ENCODE measurements at regions not wholly inside any gene's neighbourhood (a gene's known extent, or its start where the extent isn't known, plus 50 kb on each side); places are given as distances from the start of the nearest gene placed in this dataset.

DNA sequence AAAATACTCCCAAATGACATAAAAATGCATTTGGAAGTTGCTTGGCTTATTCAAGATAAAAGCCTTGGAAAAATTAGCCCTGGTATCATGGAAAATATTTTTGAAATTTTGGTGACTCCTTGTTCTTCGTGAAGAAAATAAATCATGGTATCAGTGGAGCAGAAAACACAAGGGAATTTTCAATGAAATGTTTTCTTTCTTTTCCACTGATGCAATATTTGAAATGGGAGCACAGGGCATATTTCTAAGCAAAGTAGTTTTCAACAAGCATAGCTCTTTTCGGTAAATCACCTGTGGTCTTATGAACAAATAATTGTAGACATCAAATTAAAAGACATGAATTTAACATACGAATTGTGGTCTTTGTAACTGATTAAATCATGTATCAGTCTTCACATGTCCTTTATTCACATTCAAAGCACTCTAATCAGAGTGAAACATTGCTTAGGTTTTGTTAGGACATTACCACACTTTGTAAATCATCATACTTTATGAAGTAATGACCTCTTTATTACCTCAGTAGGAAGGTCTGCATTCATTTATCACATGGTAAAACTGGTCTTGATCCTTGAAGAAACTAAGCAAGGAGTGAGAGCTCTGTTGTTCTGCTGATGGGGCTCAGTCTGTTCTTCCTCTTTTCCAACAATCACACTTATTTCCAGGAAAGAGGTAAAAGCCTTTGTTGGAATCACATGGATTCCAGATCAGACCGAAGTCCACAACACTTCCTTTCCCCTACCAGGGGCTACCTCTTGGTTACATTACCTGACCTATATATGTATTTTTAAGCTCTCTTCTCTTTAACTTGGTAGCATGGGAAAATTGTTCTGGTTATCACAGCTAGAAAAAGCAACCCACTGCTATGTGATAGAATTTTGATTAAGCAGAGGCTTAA, 413.5 kb upstream of the THBS1 start:
- DNase-seq, result no peak

DNA sequence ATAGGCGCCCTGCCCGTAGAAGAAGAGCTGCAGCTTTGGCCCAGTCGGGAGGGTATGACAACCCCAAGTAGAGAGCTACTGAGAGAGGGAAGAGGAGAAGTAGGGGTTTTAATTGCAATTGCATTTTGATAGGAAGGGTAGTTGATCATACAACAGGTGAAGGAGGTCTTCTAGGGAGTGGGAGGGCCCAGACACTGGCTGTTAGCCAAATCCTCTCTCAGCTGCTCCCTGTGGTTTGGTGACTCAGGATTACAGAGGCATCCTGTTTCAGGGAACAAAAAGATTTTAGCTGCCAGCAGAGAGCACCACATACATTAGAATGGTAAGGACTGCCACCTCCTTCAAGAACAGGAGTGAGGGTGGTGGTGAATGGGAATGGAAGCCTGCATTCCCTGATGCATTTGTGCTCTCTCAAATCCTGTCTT, 408.9 kb upstream of the THBS1 start:
- peak; percentile 91 for DNase-seq

DNA sequence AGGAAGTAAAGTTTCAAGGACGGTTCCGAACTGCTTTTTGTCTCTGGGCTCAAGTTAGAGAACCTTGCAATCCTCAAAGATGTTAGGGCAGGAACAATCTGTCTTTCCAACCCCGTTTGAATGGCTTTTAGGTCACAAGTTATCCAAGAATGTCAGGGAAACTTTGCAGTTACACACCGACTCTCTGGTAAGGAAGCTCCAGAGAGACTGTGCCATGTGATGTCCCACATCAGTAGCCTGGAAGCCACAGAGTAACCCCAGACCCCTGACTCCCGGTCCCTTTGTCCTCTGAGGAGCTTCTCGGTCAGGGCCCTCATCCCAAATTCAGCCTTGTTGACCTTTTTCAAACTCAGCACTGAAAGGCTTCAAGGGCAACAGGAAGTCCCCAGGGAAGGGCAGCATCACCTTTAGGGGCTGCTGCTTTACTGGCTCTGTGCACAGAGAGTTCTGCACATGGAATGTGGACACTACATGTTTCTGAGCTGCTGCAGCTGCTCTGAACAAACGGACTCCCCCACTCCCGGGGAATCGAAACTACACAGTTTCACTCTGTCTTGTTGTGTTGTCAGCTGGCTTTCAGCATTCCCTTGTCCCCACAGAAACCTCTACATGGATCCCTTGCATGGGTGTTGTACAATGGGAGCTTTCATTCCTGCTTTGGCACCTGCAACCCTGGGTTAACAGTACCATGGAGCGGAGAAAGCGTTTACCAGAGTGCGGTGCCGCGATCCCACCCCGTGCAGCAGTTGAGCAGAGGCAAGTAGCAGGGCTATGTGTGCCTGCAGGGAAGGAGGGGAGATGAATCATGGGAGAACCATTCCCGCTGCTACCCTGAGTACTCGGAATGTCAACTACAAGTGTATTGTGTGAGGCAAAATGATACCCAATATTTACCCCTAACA, 408.2 kb upstream of the THBS1 start:
- DNase-seq, result peak; percentile 76

DNA sequence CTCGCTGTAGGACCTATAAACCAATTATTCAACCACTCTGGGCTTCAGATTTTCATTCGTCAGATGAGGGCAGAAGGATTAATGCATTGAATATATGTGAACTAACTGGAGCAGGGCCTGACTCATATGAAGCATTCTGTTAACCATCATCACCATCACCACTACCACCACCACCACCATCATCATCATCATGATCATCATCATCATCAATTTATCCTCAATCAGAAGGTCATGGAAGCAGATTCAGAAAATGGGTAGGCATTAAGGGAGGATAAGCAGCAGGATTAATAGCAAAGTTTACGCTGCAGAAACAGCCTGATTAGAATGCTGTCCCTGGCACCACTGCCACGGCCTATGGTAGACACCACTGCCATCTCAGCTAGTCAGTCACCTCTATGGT, 407.5 kb upstream of the THBS1 start:
- no peak for DNase-seq

DNA sequence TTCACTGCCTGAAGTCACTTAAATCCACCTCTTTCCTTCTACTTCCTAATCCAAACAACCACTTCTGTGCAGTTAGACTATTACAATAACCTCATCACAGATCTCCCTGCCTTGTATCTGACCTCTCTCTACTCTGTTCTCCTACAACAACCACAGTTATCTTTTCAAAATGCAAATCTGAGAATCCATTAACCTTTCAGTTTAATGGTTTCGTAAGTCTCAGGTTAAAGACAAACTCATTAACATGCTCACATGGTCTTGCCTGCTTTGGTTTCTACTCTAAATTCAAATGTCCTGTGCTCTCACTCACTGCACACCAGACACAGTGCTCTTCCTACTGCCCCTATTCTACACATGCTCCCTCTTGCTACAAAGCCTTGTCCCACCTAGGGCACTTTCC, 406.5 kb upstream of the THBS1 start:
- DNase-seq, result no peak

DNA sequence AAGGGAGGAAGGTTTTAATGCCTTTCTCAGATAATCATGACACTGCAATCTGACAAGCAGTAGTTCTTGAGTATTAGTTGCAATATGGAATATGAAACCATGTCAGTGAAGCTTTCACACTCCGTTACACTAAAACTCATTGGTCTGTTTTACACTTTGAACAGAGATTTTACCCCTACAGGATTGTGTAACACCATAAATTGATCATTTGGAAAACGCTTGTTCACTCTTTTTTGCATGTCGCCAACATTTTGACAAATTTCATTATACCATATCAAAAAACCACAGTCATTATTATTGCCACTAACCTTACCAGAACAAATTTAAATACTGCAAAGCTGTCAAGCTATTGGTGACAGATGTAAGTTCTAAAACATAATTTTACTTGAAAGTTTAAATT, 404.8 kb upstream of the THBS1 start:
- no peak for DNase-seq

DNA sequence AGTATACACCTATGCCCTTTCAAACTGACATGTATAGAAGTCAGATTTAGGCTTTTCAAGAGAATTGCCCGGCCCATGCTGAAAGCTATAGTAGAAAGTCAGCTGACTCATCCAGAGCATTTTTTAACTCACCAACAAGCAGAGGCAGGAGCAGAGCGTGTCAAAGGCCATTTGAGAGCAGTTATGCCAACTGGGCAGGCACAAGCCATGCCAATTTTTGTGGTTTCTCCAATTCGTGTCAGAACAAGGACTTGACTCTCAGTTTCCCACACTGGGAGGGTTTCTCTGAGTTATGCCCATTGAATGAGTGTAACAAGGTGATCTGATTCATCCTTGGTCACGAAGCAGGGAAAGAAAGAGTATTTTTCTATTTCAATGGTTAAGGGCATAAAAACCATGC, 403.3 kb upstream of the THBS1 start:
- no peak for DNase-seq

DNA sequence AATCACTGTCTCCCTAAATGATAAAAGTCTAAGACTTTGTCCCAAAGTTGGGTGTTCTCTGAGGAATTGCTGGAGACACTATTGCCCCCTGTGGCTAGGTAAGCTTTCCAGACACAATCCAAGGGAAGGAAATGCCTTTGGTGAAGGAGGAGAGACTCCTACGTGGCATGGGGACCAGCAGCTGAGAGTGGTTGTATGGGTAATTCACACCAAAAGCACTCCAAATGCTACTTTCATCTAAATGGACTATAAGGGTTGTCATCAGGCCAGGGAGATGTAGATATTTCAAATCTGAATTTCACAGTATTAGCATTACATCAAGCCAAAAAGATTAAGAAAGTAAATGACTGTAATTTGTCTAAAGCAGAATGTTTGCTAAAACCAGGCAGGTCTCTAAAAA, 400.8 kb upstream of the THBS1 start:
- DNase-seq, result no peak

DNA sequence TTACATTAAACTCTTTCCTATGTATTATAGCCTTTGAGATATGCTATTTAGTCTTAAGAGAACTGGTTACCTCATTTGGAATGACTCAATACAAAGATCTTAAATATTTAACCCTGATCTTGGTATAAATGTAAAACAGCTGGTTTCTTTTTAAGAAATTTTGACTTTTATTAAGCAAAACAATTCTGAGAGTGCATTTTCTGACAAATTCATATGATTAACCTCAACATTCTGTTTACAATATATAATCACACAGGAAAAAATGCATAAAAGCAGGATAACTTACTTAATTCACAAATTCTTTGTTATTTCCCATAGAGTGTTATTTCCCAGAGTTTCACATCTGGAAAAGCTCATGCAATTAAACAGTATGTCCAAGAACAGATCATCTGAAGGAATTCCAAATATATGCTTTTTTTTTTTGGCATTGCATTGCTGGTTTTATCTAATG, 400.4 kb upstream of the THBS1 start:
- DNase-seq, result no peak

DNA sequence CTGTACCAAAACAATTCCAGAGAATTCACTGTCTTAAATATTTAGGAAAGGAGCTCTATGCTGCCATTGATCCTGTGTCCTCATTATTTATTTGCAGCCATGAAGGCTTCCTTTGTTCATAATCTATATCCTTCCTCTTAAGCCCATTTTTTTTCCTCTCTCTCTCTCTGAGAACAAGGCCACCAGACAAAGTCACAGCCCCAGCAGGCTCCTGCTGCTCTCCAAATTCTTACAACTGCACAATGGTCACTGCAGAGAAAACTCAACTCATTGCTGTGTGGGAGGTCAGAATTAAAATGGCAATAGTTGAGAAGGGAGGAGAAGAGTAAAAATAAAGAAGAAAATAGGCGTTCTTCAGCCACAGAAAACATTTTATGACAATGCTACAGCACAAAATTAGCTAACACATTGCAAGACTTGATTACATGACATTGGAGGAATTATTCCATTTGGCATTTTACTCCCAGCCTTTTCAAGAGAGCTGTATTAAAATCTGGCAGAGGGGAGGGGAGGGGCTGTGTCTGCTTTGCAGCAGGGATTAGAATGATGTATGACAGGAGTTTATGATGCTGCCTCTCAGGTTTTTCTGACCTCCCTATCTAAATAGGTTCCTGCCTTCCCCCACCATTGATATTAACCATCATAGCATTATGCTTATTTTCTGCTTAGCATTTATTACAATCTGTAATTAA, 399.7 kb upstream of the THBS1 start:
- no peak for DNase-seq

DNA sequence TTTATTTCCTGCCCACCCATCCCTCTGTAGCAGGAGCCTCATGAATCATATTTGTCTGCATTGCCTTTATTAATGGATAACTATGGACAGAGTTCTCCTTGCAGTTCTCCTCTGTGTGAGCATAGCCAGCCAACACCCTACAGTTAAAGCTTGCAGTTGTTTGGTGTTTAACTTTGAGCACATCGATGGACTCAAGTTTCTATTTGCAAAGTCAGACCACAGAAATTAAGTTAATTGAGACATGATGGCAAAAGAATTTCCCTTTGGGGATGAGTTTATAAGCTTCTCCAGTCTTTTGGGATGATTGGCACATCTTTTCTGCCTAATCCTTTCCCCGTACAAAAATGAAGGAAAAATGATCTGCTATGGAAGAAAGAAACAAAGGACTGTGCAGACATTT, 398.9 kb upstream of the THBS1 start:
- no peak for DNase-seq

DNA sequence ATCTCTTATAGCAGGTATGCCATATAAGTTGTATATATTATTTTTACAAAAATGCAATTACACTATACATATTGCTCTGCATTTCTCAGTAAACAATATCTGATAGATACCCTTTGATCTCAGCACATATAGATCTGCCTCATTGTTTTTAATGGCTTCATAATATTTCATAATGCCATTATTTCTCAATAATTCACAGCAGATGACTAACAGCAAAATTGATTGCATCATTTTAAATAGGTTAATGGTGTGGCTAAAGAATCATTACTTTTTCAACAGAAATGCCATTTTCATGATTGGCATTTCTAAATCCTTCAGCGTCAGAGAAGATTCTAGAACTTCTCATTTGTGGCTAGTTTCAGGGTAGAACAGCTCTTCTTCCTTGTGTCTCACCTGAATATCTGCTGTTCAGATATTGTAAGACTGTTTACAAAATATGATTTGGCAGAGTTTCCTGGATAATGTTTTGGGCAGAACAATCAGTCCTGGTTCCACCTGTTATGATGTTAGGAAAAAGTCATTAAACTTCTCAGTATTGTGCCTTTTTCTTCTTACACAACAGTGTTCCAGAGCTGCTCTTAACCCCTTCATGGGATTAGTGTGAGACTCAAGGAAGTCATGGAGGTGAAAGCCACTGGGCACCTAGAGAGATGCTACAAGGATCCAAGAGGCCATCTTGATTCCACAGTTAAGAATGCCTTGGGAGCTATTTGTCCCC, 397.6 kb upstream of the THBS1 start:
- no peak for DNase-seq

DNA sequence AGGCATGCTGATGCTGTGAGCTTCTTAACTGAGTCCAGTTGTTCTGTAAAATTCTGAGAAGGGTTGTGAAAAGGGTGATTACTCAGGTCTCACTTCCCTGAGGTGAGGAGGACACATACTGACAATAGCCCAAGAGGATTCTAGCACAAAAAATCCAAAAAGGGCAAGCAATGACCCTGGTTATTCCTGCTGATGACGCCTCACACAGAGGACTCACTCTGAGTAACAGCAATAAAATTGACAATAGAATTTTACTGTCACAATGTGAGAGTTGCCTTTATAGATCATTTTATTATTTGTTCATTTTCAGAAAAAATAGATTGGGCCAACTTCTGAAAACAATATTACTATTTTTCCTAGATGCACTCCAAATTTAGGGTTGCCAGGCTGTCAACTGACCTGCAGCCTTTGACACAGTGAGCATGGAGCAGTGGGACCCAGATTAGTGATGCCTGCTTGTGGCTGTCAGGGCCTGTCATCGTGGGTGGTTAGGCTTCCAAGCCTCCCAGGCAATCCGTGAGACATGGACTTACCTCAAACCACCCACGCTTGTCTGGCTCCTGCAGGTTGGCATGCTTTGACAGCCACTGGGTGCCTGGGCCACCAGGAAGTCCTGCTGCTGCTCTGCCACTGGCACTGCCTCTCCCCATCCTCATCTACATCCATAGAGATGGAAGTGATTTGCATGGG, 396.0 kb upstream of the THBS1 start:
- no peak for DNase-seq

DNA sequence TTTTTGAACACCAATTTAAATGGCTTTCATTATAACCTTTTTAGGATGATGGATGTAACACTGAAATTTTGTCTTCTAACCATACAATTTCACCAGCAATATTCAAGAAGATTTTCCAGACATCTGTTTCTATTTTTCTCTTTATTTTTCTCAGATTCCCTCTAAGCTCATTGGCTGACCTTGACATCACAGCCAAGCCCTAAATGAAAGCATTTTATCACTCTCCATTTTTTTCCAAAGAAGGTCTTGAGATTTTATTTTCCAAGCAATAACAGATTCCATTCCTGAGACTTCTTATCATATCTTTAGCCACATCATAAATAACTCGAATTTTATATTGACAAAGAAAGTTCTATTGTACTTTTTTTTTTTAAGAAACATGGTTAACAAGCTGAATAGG, 392.6 kb upstream of the THBS1 start:
- DNase-seq, result no peak

DNA sequence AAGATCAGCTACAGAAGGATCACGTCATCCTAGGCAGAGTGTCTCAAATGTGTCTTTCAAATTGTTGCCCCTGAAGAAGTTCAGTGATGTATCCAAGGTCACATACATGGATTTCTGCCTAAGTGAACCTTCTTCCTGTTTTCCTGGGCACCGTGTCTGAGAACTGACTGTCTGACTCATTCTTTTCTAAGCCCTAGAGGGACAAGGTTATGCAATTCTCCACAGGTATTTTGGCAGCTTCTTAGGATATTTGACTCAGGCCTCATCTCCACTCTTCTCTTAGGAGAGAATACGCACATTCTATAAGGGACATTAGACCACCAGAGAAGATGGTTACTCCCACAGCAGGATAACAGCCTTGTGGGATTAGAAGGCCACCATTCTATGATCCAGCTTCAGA, 391.9 kb upstream of the THBS1 start:
- DNase-seq, result no peak

DNA sequence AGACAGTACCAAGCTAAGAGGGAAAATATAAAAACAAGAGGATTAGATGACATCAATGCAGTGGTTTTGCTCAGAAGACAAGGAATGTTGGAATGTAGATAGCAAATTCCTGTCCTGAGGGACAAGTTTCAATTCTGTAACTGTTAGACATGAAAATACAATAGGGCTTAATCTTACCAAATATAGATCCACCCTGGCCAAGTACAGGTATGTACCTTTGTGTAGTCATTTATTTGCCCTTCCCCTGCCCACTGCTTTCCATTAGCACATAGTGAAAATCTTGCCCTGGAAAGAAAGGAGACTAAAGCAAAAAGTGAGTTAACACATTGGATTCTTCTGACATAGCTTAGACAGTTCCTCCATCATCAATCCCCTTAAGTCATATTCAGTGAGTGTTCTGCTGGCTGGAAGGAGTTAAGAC, 389.0 kb upstream of the THBS1 start:
- no peak for DNase-seq

DNA sequence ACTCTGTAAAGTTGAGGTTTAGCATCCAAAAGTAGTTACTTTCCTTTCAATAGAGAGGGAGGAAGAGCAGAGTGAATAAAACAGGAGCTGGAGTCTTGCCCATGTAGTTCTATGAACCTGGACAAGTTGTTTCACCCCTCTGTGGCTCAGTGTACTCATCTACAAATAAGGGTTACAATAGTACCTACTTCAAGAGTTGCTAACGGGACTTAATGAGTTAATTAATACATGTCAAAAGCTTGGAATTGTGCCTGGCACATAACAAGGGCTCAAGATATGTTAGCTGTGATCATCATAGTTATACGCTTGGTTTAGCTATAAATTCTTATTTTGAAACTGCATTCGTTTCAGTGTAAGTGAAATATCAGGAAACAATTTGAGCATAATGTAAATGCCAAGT, 388.5 kb upstream of the THBS1 start:
- no peak for DNase-seq

DNA sequence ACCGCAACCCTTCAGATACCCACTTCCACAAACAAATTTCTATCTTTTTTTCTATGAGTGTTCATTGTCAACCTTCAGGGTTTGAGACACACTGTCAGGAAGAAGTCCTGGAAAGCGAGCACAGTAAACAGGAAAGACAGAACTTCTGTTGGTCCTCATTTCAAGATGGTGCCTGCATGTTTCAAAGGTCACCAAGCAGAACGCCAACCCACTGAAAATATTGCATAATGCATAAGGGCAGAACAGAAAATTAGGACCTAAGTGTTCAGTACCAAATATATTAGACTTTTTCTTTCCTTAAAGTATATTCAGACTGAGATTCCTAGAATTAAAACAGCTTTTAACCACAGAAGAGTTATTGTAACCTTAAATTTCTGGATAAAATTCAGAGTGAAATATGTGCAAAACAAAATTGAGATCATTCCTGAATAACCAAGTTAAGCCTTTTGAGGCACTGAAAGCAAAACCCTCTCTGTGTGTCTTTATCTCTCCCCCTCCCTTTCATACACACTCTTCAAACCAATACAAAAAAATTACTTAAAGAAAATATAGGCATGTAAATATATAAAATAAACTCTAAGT, 387.8 kb upstream of the THBS1 start:
- no peak for DNase-seq

DNA sequence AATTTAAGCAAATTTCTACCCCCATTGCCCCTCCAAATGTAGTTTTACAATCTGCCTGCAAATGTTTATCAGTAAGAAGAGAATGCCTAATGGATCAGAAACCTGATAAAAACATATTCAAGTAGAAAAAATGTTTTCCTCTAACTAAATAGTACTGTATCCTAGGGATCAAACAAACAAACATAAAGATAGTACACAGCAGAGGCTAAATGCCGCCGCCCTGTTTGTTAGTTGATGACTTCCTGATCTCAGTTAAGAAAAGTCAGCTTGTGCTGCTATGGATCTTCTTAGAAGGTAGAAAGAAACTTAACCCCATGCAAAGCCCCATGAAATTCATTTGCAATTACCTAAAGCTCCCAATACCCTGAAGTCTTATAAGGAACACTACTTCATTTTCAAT, 387.3 kb upstream of the THBS1 start:
- DNase-seq, result no peak

DNA sequence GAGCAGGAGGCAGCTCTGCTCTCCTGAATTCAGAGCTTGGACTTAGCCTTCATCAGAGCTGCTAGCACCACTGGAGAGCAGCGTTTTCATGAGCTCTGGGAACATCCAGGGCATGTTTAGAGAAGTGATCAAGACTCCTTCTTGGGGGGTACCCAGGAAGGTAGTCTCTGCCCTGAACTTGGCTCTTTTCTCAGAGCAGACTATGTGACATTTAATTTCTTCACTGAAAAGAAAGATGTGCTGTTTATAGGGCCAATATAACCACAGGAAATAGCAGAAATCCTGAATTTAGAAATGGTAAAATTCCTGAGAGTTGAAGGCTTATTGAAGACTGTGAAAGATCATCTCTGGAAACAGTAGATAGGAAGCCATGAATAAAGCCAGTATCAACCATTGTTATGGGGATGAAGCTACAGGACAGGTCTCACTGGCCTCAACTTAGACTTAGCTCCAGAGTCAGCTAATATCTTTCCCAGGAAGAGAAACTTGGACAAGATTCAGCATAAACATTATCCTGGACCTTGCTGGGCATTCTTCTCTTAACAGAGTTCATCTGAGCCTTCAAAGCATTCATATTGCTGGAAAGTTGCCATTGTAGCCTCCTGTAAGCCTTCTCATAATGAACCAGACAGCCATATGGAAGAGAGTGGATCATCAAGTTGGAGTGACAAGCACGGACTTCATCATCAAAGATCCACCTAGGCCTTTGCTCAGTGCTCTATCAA, 386.6 kb upstream of the THBS1 start:
- no peak for DNase-seq

DNA sequence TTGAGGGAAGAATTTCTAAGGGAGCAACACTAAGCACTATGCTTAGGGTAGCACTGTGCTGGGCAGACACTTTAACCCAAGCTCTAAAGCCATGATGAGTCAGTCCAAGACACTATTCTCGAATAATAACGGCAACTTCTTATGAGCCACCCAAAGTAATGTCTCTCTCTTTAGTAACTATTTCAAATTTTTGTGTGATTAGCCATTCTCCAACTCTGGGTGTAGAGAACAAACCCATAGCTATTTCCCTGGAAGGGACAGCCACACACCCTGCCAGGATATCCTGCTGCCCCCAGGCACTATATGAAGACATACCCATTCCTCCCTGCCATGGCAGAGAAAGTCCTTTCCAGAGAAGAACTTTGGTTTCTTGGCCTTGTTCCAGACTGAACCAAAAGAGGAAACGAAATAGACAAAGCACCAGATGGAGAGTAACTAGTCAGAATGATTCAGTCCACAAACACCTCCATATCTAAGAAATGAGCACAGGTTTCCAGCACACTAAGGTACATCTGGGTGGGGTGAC, 384.9 kb upstream of the THBS1 start:
- DNase-seq, result no peak

Data from SHP77 treated with DMSO at 0.1 percent for 48 hours (cell line).